ENCODE measurements at regions not wholly inside any gene's neighbourhood (a gene's known extent, or its start where the extent isn't known, plus 50 kb on each side); places are given as distances from the start of the nearest gene placed in this dataset.

- TF ChIP-seq, protein P1, sequence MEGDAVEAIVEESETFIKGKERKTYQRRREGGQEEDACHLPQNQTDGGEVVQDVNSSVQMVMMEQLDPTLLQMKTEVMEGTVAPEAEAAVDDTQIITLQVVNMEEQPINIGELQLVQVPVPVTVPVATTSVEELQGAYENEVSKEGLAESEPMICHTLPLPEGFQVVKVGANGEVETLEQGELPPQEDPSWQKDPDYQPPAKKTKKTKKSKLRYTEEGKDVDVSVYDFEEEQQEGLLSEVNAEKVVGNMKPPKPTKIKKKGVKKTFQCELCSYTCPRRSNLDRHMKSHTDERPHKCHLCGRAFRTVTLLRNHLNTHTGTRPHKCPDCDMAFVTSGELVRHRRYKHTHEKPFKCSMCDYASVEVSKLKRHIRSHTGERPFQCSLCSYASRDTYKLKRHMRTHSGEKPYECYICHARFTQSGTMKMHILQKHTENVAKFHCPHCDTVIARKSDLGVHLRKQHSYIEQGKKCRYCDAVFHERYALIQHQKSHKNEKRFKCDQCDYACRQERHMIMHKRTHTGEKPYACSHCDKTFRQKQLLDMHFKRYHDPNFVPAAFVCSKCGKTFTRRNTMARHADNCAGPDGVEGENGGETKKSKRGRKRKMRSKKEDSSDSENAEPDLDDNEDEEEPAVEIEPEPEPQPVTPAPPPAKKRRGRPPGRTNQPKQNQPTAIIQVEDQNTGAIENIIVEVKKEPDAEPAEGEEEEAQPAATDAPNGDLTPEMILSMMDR (IDR thresholded peaks at IDR 0.05) = no peak
- Histone ChIP-seq H3K4me1 (no peaks in the 10 kb centered on the region), H3K27ac (no peak overlapping the region), H3K27me3 (no peaks in the 10 kb centered on the region), H3K36me3 (no peaks in the 10 kb centered on the region), H3K4me3 (no peak overlapping the region), H3K9me3 (peaks cover 0 to 2% of the 10 kb centered on the region in 2 donors)
- DNase-seq (no peak), ATAC-seq (no peak)
- intact Hi-C loops (cut with DNase I) = no loop called here
These were observed 873.4 kb upstream of the ADAMTS5 start for GRCh38 chr21:27840262-27840661.

DNA sequence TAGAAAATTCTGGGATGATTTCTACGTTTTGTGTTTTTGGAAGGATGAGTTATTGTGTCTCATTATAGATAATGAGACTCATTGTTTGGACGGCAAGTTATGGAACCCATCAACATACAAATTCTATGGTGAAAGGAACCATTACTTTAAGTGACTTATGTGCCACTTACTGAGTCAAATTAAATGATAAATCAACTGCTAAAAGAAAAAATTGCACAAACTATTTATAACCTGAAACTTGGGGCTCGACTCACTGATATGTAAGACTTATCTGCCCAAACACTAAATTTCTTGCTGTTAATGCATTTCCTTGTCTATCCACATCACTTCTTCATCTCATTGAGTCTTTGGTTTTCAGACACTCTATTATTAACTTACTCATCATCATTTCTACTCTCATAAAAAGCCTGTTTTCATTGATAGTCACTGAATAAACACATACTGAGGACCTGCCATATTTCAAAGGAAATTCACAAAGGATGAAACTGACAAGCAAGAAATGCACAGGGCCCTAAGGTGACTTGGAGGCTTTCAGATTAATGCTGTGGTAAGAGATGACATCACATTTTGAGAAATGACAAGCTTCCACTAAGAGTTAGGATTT lies 872.7 kb upstream of the ADAMTS5 start:
- no peaks in the 10 kb centered on the region for H3K4me1 ChIP-seq
- no peak overlapping the region for H3K27ac ChIP-seq
- no peak for ATAC-seq
- H3K9me3 ChIP-seq = peaks cover 0 to 2% of the 10 kb centered on the region in 2 donors
- TF ChIP-seq, protein P1 (IDR thresholded peaks at IDR 0.05) = no peak
- intact Hi-C loops (cut with DNase I) = no loop called here
- DNase-seq = no peak
- no peaks in the 10 kb centered on the region for H3K27me3 ChIP-seq
- no peaks in the 10 kb centered on the region for H3K36me3 ChIP-seq
- no peak overlapping the region for H3K4me3 ChIP-seq

DNA sequence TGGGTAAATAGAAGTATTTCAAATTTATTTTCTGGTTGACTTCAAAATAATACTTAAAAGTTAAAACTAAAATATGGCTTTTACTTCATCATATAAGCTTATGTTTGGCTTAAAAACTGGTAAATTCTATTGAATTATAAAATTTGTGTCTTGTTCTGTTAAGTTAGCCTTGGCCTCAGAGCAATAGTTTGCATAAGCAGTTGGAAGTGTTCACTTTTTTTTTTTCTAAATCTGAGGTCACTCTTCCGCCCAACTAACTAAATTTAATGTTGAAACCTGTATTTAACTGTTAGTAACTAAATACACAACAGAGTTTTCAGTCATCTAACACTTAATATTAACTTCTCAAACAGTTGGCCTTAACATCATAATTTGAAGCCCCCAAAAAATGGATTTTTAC lies 871.7 kb upstream of the ADAMTS5 start:
- Histone ChIP-seq H3K9me3 (peaks cover 0 to 2% of the 10 kb centered on the region in 2 donors), H3K36me3 (no peaks in the 10 kb centered on the region), H3K4me3 (no peak overlapping the region), H3K27me3 (no peaks in the 10 kb centered on the region), H3K27ac (no peak overlapping the region), H3K4me1 (no peaks in the 10 kb centered on the region)
- TF ChIP-seq, protein P1 (IDR thresholded peaks at IDR 0.05) = no peak
- DNase-seq (no peak), ATAC-seq (no peak)
- intact Hi-C loops (cut with DNase I) = no loop called here

DNA sequence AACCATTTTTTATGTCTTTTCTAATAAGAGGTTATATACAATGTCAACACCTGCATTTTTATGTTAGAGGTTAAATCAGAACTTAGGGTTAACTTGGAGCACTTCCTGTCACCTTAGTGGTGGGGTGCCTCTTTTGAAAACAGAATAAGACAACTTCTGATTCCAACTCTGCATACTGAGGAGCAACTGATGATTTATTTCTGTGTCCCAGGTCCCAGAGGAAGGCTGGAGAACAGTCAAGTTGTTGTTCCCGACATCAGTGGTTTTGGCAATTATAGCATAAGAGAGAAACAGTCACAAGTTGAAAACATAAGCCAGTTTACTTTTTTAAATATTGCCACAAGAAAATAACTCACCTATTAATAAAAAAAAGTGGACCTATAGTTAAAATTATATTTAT lies 871.0 kb upstream of the ADAMTS5 start:
- TF ChIP-seq, protein P1 (IDR thresholded peaks at IDR 0.05) = no peak
- H3K4me1 ChIP-seq = no peaks in the 10 kb centered on the region
- no peaks in the 10 kb centered on the region for H3K27me3 ChIP-seq
- ATAC-seq = no peak
- no peak overlapping the region for H3K4me3 ChIP-seq
- DNase-seq = no peak
- no peak overlapping the region for H3K27ac ChIP-seq
- intact Hi-C loops (cut with DNase I) = no loop called here
- no peaks in the 10 kb centered on the region for H3K36me3 ChIP-seq
- no peaks in the 10 kb centered on the region for H3K9me3 ChIP-seq

- H3K27me3 ChIP-seq = no peaks in the 10 kb centered on the region
- ATAC-seq (no peak), DNase-seq (no peak)
- no peak overlapping the region for H3K27ac ChIP-seq
- no peak overlapping the region for H3K4me3 ChIP-seq
- TF ChIP-seq, protein P1 (IDR thresholded peaks at IDR 0.05) = no peak
- H3K36me3 ChIP-seq = no peaks in the 10 kb centered on the region
- intact Hi-C loops (cut with DNase I) = no loop called here
- H3K4me1 ChIP-seq = no peaks in the 10 kb centered on the region
- H3K9me3 ChIP-seq = no peaks in the 10 kb centered on the region
These were observed 866.4 kb upstream of the ADAMTS5 start for GRCh38 chr21:27833298-27833697.

Measured in left lung (tissue), 4 donors.